ENCODE measurements at regions not wholly inside any gene's neighbourhood (a gene's known extent, or its start where the extent isn't known, plus 50 kb on each side); places are given as distances from the start of the nearest gene placed in this dataset.
"Not testable (repeated sequence)": the region's sequence is repeated elsewhere in the genome, so short reads cannot be mapped to it uniquely, and the experiment has no call there.

DNA sequence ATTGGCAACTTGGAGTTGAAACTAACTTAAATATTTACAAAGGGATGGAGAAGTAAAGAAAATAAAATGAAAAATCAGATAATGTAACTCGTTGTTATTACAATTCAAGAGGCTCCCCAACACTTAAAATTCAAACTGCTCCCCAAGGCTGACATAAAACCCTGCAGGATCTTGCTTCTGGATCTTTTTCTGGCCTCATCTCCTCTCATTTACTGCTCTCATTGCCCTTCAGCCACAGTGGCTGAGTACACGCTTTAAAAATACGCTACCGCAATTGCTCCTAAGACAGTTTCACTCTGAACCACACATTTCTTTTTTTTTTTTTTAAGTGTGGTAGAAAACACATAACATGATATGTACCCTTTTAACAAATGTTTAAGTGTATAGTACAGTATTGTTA lies 718.1 kb upstream of the ANO3 start:
- no peak for DNase-seq (ENCODE audit: low read depth in 2 of 2)

DNA sequence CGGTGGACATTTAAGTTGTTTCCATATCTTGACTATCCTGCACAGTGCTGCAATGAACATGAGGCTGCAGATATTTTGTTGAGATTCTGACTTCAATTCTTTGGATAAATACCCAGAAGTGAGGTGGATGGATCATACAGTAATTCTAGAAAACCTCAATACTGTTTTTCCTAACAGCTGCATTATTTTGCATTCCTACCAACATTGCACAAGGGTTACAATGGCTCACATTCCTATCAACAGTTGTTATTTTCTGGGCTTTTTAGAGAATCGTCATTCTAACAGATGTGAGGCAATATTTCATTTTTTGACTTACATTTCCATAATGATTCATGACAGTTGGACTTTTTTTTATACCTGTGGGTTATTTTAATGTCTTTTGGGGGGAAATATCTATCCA lies 716.9 kb upstream of the ANO3 start:
- no peak for DNase-seq (ENCODE audit: low read depth in 2 of 2)

DNA sequence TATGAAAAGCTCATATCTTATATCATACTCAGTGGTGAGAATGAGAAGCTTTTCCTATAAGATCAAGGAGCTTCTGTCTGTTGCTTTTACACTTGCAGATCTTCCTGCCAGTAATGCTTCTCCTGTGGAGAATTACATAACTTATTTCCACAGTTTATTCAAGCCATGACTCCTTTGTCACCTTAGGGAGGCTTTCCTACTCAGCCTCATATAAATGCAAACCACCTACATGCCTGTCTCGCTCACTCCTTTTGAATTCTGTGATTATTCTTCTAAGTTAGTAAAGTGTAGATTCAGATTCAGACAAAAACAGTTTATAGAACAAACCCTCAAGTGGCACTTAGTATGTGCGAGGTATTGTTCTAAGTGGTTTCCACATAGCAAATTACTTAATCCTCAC lies 716.1 kb upstream of the ANO3 start:
- no peak for DNase-seq (ENCODE audit: low read depth in 2 of 2)

DNA sequence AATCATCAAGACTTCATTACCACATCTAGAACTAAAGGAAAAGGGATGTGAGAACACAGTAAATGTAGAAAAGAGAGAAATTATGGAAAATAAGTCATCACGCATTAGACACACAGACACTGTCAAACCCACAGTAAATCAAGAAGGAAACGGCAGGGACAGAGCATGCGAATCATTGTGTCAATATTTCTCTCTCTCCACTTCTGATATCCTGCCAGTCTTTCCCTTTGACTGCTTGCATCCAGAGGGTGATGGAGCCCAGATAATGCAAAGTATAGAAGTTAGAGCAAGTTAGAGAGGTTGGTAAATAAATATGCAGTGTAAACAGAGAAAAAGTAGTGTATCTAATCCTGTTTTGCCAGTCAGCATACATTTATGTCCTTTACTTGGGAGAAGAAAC lies 706.8 kb upstream of the ANO3 start:
- no peak for DNase-seq (ENCODE audit: low read depth in 2 of 2)

- DNase-seq (ENCODE audit: low read depth in 2 of 2) = no peak
Observed at GRCh38 chr11:25628030-25628429, 703.9 kb upstream of the ANO3 start.

- DNase-seq (ENCODE audit: low read depth in 2 of 2) = no peak
Observed at GRCh38 chr11:25633230-25633629, 698.7 kb upstream of the ANO3 start.

DNA sequence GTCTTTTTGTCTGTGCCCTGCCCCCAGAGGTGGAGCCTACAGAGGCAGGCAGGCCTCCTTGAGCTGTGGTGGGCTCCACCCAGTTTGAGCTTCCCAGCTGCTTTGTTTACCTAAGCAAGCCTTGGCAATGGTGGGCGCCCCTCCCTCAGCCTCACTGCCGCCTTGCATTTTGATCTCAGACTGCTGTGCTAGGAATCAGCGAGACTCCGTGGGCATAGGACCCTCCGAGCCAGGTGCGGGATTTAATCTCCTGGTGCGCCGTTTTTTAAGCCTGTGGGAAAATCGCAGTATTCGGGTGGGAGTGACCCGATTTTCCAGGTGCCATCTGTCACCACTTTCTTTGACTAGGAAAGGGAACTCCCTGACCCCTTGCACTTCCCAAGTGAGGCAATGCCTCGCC lies 682.7 kb upstream of the ANO3 start:
- DNase-seq (ENCODE audit: low read depth in 2 of 2) = not testable (repeated sequence)

GRCh38 chr11:25650319-25650718 lies 681.6 kb upstream of the ANO3 start:
- DNase-seq (ENCODE audit: low read depth in 2 of 2) = no peak

DNA sequence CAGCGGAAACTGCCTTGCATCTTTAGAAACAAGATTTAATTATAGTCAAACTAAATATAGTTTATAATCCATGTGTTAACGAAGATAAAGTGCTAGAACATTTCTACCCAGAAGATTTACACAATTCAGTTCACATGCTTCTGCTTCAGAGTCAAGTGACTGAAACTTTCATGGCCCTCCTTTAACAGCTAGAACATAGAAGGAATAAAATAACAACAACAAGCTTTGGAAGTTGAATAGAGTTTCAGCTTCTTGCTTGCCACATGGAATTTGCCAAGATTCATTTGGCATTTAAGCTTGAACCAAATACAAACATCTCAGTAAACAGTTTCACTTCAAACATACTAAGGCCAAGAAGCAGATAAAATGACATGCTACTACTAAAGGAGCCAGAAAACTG lies 676.3 kb upstream of the ANO3 start:
- no peak for DNase-seq (ENCODE audit: low read depth in 2 of 2)

GRCh38 chr11:25658916-25659315 lies 673.0 kb upstream of the ANO3 start:
- no peak for DNase-seq (ENCODE audit: low read depth in 2 of 2)

GRCh38 chr11:25659706-25660105 lies 672.2 kb upstream of the ANO3 start:
- no peak for DNase-seq (ENCODE audit: low read depth in 2 of 2)

- no peak for DNase-seq (ENCODE audit: low read depth in 2 of 2)
Observed at GRCh38 chr11:25667871-25668270, 664.1 kb upstream of the ANO3 start.

- DNase-seq (ENCODE audit: low read depth in 2 of 2) = no peak
Observed at GRCh38 chr11:25691959-25692358, 640.0 kb upstream of the ANO3 start.

DNA sequence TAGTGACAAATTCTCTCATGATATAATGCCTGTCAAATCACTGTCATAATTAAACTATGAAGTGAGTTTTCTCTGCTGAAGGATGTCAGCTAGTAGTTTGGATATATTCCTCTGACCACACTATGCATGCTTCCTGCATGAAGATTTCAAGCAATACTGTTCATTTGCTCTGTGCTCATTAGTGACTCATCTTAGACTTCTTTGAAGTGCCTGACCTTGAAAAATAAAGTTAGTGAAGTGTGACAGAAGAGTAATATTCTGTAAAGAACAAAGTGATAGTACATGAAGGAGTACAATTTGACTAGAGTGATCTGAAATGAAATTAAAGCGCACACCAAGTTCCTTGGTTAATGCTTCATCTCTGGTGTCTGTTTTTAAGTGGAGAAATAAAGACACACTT lies 629.5 kb upstream of the ANO3 start:
- no peak for DNase-seq (ENCODE audit: low read depth in 2 of 2)

- DNase-seq (ENCODE audit: low read depth in 2 of 2) = no peak
Observed at GRCh38 chr11:25710975-25711374, 621.0 kb upstream of the ANO3 start.

DNA sequence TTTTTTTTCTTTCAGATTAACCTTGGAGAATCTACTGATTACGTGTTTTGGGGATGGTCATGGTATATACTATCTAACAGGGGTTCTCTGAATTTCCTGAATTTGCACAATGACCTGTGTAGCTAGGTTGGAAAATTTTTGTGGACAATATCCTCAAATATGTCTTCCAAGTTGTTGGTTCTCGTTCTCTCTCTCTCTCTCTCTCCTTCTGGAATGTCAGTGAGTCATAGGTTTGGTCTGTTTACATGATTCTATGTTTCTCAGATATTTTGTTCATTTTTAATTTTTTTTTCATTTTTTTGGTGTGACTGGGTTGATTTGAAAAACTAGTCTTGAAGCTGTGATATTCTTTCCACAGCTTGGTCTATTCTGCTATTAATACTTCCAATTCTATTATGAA lies 604.0 kb upstream of the ANO3 start:
- DNase-seq (ENCODE audit: low read depth in 2 of 2) = no peak

- no peak for DNase-seq (ENCODE audit: low read depth in 2 of 2)
Observed at GRCh38 chr11:25730230-25730629, 601.7 kb upstream of the ANO3 start.

- DNase-seq (ENCODE audit: low read depth in 2 of 2) = no peak
Observed at GRCh38 chr11:25733777-25734176, 598.2 kb upstream of the ANO3 start.

DNA sequence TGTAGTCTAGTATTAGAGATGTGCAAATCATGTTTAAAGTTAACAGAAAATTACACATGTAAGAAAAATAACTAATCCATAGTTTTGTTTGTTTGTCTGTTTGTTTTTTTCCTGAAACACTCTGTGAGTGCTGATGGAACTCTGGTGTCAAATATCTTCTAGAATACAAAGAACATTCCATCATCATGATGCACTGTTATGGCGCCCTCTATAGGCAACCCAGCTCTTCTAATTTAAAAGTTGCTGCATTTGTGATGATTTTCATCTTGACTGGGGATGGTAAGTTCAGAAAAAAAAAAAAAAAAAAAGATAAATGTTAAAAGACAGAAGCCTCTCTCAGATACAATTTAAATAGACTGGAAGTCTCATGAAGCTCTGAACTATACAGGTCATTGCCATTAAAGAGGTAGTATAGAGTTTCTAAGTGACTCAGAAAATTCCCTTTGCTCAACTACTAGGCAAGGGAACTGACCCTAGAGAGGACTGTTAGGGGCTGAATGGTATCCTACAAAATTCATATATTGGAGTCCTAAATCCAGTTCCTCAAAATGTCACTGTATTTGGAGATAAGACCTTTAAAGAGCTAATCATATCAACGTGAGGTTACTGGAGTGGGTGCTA lies 597.2 kb upstream of the ANO3 start:
- no peak for DNase-seq (ENCODE audit: low read depth in 2 of 2)

DNA sequence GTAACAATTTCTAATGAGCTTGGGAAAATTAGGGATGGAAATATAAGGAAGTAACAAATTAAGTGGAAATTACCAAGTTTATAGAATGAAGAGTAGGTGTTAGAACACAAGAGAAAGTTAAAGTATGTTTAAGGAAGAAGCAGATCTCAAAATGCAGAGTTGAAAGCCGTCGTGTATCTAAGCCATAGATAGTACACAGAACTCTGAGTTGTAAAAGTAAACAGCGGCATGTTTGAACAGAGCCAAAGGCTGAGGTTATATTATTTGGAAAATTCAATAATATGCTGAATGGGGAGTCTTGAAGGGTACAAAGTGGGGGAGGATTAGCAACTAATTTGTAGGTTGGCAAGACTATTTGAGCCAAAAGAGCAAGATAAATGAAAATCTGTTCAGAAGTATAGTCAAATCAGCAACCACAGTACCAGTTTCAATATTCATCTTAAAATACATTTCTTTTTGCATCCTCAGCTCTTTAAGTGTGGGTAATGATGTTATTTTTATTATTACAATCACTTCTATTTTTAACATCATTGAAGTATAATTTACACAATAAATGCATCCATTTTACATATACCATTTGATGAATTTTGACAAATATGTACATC lies 594.8 kb upstream of the ANO3 start:
- DNase-seq (ENCODE audit: low read depth in 2 of 2) = no peak

GRCh38 chr11:25741886-25742285 lies 590.0 kb upstream of the ANO3 start:
- DNase-seq (ENCODE audit: low read depth in 2 of 2) = no peak

- no peak for DNase-seq (ENCODE audit: low read depth in 2 of 2)
Observed at GRCh38 chr11:25742800-25743199, 589.1 kb upstream of the ANO3 start.

- no peak for DNase-seq (ENCODE audit: low read depth in 2 of 2)
Observed at GRCh38 chr11:25755381-25755780, 576.5 kb upstream of the ANO3 start.

DNA sequence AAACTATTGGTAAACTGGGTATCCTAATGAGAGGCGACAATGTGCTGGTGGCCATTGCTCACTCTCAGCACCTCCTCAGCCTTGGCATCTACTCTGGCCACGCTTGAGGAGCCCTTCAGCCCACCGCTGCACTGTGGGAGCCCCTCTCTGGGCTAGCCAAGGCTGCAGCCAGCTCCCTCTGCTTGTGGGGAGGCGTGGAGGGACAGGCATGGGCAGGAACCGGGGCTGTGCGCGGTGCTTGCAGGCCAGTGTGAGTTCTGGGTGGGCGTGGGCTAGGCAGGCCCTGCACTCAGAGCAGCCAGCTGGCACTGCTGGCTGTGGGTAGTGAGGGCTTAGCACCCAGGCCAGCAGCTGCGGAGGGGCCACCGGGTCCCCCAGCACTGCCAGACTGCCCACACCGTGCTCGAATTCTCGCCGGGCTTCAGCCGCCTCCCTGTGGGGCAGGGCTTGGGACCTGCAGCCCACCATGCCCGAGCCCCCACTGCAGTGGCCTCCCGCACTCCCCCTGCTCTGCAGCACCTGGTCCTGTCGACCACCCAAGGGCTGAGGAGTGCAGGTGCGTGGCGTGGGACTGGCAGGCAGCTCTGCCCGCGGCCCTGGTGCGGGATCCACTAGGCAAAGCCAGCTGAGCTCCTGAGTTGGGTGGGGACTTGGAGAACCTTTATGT lies 575.9 kb upstream of the ANO3 start:
- no peak for DNase-seq (ENCODE audit: low read depth in 2 of 2)

Data from stimulated activated CD8-positive, alpha-beta memory T cell treated with anti-CD3 and anti-CD28 coated beads, Interleukin-2, amount 100 ng/mL, for 48 hours (primary cell).